RPMI8226 (cell line): ENCODE measurements at regions not wholly inside any gene's neighbourhood (a gene's known extent, or its start where the extent isn't known, plus 50 kb on each side); places are given as distances from the start of the nearest gene placed in this dataset.

Experiments used
- DNase-seq: peaks from one replicate; pipeline ENCODE4 v3.0.0-alpha.2; 2015

DNA sequence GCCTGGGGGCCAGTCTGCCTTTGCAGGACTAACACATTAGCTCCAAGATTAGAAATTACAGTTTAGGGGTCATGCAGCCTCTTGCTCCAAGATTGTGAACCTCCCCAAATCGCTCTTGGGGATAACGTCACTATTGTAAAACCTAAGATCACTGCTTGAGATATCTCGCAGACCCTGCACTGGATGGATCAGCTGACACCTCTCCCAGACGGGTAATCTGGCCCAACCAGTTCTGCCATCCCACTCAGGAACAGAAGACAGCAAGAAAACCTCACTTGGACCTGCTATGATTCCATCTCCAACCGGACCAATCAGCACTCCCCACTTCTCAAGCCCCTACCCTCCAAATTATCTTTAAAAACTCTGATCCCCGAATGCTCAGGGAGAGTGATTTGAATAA lies 431.2 kb downstream of the GPM6A start:
- no peak for DNase-seq

DNA sequence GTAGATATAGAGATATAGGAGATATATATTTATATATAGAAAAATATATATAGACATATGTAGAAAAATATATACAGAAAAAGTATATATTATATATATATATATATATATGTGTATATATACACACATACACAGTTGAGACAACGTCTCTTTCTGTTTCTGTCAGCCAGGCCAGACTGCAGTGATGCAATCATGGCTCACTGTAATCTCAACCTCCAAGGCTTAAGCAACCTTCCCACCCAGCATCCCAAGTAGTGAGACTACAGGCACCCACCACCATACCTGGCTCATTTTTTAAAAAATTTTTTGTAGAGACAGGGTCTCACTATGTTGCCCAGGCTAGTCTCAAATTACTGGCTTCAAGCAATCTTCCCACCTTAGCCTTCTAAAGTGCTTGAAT lies 426.3 kb downstream of the GPM6A start:
- no peak for DNase-seq

DNA sequence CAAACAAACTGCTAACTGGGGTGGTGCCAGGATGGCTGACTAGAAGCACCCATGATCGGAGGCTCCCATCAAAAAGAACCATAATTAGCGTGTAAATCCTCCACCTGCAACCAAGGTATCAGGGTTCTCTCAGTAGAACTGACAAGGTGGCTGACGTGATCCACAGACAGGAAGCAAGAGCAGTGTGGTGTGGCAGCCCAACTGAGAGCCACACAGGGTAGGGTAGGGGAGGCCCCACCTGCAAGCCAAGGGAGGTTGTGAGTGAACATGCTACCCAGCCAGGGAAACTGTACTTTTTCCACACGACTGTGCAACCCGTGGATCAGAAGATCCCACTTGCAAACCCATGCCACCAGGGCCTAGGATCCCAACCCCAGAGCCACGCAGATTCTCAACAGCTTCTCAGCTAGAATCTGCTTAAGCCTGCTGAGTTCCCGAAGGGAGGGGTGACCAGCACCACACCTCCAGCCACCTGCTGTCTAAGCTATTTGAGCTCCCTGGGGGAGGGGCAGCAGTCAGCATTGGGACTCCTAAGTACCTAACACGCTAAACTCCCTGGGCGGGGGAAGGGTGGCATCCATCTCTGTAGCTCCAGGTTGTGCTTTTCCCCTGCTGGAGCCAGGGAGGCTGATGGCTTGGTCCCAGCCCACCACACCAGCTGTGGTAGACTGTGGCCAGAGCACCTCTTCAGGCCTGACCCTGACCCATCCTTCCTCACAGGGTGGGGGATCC lies 425.1 kb downstream of the GPM6A start:
- DNase-seq = no peak

DNA sequence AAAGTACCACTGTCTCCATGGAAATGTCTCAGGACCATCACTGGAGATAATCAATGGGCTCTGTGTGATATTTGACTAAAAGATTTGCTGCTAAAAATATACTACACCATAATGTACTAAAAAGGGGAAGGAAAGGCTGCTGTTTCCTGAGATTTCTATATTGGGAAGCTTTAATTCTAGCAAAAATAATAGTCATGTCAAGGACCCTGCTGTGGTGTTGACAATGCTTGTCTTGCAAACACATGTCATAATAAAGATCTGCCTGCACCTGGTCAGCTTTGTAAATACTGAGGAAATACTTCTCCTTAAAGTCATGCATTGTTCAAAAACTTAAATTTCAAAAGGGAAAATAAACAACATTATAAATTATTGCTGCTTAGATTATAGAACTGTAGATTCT lies 417.9 kb downstream of the GPM6A start:
- DNase-seq = no peak

DNA sequence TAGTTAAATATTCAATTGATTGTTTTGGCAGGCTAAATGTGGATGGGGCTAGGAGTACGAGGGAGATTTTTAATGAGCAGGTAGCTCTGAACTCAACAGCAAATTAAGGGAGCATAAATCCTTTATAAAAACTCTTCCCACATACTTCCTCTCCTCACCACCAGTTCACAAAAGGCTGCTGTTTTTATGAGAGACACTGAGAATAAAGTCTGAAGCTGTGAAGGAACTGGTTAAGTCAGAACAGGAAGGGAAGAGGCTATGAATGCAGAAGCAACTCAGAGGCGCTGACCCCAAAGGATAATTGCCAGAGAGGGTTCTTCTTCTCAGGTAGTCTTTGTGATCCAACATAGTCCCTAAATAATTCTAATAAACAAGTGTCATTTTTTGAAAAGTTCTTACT lies 406.1 kb downstream of the GPM6A start:
- DNase-seq = no peak

DNA sequence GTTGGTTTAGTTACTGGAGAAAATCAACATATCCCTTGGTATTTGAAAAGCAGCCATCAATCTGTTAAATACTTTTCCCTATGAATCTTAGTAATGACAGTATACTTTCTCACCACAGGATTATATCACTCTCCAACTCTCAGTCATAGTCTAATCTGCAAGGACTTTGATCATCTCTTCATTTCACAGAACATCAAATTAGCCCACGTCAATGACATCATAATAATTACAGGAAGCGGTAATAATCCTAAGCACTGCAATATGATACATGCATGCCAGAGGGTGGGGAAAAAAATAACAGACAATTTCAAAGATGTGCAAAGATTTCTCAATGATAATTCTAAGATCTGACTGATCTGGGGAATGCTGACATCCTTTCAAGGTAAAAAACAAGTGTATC lies 404.1 kb downstream of the GPM6A start:
- no peak for DNase-seq

DNA sequence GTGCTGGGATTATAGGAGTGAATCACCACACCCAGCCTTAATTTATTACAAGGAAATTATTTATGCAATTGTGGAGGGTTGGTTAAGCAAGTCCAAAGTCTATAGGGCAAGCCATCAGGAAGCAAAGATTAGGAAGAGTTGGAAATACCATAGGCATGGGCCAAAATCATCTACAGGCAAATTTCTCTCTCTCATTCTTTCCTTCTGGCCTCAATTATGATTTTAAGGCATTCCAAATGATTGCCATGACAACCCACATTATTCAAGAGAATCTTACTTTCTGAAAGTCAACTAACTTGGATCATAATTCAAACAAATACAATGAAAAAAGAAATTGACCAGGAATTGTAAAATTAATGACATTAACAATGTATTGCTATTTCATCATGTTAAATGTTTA lies 400.8 kb downstream of the GPM6A start:
- no peak for DNase-seq

DNA sequence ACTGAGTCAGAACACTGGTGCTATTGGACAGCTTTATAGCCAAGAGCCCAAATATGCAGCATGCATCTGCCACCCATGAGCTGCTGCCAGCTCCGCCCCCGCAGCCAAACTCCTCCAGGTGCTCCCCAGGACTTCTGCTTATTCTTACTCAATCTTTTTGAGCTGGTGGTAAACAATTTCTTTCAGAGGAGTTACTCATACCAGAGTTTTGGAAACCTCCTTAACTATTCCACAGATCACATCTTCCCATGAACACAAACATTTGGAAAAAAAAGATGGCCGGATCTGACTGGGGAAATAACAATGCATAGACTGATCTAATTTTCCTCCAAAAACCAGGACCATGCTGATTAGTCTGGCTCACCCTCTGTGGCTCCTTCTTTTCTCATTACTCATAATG lies 399.9 kb downstream of the GPM6A start:
- DNase-seq = no peak

DNA sequence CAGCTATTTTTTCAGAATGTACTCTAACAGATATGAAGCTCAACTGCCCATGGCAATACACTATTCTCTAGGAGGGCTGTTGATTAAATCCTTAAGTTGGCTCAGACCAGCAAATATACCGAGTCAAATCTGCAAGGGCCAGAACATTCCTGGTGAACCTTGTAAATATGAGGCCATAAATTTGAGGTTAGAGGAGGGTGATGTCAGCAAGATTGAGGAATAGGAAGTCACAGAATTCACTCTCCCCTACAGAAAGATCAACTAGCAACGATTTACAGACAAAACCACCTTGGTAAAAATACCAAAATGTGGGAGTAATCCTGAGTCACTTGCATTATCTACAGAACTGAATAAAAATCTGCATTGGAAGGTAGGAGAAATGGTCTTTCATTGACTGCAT lies 399.3 kb downstream of the GPM6A start:
- no peak for DNase-seq

DNA sequence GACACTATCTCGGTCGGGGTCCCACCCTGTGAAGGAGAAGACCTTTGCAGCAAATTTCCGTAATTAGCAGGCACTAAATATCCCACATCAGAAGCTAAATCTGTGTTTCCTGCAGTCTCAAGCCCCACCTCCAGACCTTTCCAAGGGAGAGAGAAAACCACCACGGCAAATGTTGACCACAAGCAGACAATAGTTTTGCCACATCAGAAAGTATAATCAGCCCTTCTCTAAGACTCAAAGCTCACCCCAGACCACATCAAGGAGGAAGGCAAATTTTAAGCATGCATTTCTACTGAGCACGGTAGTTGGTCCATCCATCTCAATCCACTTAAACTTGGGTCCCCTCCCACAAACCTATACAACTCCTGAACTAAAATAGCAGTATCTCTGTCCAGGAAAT lies 398.5 kb downstream of the GPM6A start:
- no peak for DNase-seq

DNA sequence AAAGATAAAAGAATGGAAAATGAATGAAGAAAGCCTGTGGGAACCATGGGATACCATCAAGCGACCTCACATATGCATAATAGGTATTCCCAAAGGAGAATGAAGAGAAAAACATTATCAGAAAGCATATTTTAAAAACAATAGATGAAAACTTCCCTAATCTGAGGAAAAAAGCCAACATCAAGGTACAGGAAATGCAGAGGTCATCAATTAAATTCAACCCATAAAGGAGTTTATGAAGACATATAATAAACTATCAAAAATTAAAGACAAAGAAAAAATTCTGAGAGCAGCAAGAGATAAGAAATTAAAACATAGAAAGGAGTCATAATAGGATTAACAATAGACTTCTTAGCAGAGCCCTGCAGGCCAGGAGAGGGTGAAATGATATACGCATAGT lies 397.5 kb downstream of the GPM6A start:
- no peak for DNase-seq

DNA sequence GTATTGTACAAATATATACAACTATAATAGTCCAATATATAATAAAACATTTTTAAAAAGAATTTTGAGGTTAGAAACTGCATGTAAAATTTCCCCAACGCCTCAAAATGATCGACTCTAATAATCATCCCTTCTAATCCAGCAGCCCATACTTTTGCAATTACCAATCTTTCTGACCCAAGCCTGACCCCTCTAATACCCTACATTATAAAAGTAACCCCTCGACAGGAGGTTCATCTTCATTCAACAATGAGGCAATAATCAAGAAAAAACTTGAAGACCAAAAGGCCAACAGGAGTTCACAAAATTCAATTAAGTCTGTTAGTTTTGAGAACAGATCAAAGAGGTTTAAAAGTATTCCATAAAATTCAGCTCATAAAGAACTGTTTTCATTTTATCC lies 393.5 kb downstream of the GPM6A start:
- DNase-seq = no peak

DNA sequence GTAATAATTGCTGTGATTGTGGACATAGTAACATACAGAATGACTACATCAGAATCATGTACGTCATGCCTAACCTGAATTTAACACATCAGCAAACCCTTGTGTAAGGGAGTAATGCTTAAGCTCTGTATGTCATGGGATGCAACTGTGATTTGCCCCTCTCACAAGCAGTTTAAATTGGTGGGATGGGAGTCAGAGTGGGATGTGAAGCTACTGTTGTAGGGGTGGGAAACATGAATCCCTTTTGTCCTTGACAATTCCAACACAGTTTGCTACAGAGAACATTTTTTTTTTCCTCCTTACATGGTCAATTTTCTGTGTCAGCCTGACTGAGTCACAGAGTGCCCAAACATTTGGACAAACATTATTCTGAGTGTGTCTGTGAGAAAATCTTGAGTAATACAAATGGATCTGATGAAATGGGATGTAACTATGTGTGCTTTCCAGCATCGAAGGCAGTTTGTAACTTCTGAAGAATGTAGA lies 392.8 kb downstream of the GPM6A start:
- DNase-seq = no peak

DNA sequence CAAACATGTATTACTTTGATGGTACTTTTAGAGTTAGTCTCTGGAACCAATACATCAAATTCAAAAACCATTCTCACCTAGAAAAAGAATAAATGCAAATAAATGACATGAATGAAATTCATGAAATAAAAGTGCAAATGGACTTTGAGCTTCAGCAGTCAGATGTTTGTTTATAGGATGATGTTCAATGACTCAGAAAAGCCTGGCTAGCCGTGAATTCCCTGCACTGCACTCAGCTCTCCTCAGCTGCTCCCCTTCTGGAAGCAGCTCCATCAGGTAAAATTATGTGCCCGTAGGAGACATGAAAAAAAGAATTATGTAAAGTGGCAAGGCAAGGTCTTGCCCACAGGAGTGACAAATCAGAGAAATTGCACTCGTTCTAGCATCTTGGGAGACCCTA lies 390.6 kb downstream of the GPM6A start:
- DNase-seq = no peak

DNA sequence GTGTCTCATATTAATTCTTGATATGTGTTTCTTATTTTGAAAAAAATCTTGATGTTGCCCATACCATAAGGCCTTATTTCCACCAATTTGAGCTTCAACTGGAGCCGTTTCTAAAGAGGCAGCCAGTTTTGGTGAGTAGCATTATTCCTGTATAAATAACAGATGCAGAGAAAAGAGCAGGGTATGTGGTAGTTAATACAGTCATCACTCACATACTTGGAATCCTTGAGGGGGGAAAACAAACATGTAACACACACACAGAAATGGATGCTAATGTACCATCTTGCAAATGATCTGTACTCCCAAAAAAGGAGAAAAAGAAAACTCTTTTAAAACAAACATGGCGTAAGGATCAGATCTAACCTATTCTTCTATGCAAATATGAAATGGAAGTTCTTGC lies 389.7 kb downstream of the GPM6A start:
- no peak for DNase-seq

DNA sequence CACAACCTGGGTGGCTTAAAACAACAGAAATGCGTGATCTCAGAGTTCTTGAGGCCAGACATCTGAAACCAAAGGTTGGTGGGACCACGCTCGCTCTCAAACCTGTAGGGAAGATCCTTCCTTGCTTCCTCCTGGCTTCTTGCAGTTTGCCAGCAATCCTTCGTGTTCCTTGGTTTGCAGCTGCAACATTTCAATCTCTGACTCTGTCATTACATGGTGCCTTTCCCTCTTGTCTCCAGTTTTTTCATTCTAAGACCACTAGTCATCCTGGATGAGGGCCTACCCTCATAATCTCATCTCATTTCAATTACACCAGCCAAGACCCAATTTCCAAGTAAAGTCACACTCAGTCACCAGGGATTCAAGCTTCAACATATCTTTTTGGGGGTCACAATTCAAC lies 388.0 kb downstream of the GPM6A start:
- no peak for DNase-seq

DNA sequence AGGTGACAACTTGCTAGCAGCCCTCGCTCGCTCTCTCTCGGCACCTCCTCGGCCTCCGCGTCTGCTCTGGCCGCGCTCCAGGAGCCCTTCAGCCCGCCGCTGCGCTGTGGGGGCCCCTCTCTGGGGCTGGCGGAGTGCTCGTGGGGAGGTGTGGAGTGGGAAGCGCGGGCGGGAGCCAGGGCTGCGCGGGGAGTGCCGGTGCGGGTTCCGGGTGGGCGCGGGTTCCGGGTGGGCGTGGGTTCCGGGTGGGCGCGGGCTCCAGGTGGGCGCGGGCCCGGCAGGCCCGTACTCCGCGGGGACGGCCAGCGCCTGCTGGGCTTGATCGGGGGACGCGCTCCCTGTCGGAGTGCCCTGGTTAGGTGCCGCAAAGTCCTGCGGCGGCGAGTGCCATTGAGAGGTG lies 384.3 kb downstream of the GPM6A start:
- DNase-seq = no peak

DNA sequence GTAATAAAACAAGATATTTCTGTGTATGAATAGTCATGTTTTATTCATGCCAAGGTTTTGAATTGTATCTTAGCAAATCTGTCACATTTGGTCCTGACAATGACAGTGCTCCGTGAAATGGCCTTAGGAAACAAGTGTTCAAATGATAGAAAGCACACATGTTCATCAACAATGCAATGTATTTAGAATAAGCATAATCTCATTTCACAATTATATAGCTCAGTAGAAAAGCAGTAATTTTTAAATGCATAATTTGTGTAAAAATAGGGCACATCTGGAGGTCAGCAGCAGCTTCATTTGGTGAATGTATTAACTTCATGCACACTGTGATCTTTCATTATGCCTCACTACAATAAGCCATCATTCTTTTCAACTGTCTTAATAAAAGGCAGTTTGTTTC lies 380.4 kb downstream of the GPM6A start:
- DNase-seq = no peak

DNA sequence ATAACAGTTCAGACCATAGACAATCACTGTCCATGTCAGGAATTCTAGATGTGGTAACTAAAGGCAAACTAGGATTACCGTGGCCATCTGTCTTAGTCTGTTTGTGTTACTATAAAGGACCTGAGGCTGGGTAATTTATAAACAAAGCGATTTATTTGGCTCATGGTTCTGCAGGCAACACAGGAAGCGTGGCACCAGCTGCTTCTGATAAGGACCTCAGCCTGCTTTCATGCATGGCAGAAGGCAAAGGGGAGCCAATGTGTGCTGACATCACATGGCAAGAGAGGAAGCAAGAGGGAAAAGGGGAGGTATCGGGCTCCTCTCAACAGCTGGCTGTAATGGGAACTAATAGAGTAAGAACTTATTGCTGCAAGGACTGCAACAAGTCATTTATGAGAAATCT lies 376.7 kb downstream of the GPM6A start:
- no peak for DNase-seq

DNA sequence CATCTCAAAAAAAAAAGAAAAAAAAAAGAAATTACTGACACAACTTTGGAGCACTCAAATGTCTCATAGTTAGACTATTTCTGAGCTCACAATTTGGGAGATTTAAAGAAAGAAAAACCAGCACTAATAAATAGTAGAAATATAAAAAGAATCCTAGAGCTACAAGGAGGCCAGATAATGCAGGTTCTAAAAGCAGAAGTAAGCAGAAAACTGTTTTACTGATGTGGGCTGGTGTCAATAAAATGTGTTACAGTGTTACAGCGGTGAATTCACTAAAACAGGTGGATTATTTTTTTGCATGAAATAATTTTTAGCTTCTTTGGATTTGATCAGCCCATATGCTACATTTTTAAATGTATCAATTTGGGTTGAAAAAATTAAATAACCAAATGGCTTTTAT lies 375.9 kb downstream of the GPM6A start:
- DNase-seq = no peak

DNA sequence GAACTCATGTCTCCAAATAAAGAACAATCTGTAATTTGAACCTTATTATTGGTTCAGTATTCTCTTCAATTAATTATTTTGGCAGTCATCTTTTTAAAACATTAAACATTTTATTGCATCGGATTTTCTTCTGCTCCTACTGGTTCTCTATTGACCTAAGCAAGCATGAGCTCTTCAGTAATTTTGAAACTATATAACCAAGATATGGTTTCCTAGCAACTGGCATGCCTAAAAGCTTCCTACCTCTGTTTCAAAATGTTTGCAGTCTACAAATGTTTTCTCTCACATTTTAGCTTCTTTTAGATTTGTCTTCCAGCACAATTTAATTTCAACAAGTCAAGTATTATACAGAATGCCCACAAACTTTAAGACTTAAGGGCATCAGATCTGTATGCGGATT lies 371.3 kb downstream of the GPM6A start:
- no peak for DNase-seq

DNA sequence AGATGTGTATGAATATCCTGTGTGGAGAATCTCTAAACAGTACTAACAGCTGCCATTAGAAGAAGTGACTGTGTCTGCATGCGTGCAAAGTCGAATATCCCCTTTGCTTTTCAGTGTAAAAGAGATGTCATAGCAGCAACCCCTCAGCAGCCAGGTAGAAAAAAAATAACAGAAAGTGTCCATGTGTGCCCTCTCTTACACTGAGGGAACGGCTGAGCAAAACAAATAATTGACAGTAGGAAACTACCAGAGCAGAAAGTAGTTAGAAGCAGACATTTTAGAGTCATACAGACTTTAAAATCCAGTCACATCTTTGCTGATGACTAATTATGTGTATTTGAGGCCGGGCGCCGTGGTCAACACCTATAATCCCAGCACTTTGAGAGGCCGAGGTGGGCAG lies 370.8 kb downstream of the GPM6A start:
- no peak for DNase-seq

DNA sequence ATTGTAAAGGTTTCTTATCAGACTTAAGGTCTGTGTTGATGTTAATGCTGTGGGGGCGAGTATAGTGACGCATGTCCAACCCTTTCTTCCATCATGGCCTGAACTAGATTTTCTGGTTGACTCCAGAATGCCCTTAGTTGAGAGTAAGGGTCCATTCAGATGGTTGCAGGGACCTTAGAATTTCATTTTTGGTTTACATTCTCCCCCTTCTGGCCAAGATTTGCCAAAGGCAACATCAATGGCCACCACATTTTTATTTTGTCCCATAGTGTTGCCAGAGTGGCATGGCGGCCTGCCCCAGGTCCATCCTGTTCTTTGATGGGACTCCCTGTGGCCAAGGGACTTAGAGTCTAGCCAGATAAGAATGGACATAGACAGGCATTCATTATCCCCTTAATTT lies 368.5 kb downstream of the GPM6A start:
- DNase-seq = no peak

DNA sequence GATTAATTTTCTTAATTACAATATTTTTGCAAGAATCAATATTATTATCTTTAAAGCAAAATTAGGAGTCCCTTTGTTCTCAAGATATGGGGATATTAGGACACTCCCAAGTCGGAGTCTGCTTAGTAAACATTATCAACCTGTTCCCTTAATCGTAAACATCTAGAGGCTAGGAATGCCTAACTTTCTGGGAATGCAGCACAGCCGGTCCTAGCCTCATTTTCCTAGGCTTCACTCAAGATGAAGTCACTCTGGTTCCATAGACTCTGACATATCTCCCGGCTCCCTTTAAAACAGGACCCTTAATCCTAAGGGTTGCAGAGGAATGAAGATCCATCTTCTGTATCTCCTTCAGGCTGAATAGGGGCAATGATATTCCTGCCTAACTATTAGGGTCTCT lies 367.6 kb downstream of the GPM6A start:
- no peak for DNase-seq

DNA sequence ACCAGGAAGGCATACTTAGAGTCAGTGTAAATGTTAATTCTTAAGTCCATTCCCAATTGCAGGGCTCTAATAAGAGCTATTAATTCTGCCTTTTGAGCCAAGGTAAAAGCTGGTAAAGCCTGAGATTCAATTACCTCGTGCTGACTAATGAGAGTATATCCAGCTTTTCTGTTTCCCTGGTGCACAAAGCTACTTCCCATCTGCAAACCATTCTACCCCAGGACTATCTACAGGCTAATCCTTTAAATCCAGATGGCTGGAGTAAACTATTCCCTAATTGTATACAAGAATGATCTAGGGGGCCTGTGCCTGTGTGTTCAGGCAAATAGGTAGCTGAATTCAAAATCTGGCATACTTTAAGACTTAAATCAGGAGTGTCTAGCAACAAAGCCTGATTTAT lies 365.0 kb downstream of the GPM6A start:
- DNase-seq = no peak

DNA sequence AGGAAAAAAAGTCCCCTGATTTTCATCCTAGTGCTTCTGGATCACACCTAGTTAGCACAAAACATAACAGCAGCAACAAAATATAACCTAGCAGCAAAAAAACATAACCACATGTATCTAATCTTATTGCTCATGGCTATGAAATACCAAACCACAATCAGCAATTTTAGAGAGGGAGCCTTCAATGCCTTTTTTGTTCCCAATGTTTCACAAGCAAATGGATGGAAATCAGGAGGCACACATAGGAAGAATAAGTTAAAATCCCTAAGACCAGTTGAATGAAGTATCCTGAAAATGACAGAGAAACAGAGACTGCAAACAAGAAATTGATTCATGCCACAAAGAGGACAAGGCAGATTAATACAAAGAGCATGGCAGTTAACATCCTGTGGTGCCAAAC lies 361.6 kb downstream of the GPM6A start:
- no peak for DNase-seq
